HepG2 (cell line): ENCODE measurements at regions not wholly inside any gene's neighbourhood (a gene's known extent, or its start where the extent isn't known, plus 50 kb on each side); places are given as distances from the start of the nearest gene placed in this dataset.

Experiments used
- ATAC-seq: fragments of 200-7000 bp; cut with Tn5 transposase; 3 replicates; pipeline ENCODE4 v1.9.1; 2020; ENCODE audit warnings: mild to moderate bottlenecking, moderate library complexity
- BruUV-seq: library from RNA; stranded (reverse); fragments of 400-500 nt; replicated peaks from 2 replicates; lab custom pipeline; 2021; lab: Mats Ljungman, UMichigan
- CTCF ChIA-PET: fragments of 300-600 bp; formaldehyde crosslinking; extraction: SDS; loops from one replicate; lab custom pipeline; 2021; ENCODE audit warnings: low total read pairs, inconsistent platforms, low intra/inter-chr PET ratio; lab: Yijun Ruan, JAX
- POLR2A ChIA-PET: fragments of 350-600 bp; sonication (Branson Sonifier 250); formaldehyde crosslinking; loops from one replicate; lab custom pipeline; 2020; ENCODE audit warnings: antibody characterized with exemption, inconsistent platforms; lab: Yijun Ruan, JAX
- DNase-seq: peaks from one replicate; pipeline ENCODE4 v3.0.0-alpha.2; 2015; ENCODE audit warnings: low spot score
- FAIRE-seq: peaks from 3 replicates; lab custom pipeline; 2011; peaks lifted over from hg19 to GRCh38; lab: Jason Lieb, UNC
- H2AFZ ChIP-seq: one replicate; pipeline ENCODE4 v1.6.1; 2011; ENCODE audit warnings: low read length, inconsistent platforms
- H3K27ac ChIP-seq: fragments of 300-600 bp; 3 replicates; pipeline ENCODE4 v1.8.0; 2011; ENCODE audit warnings: mixed run types, mild to moderate bottlenecking, mixed read lengths, low read length, inconsistent platforms; ENCODE audit not compliant: insufficient read depth; ENCODE audit errors: extremely low read length
- H3K27me3 ChIP-seq, 2 experiments: fragments of 200-600 bp in 1 of 2; 2 replicates in 1 of 2; 3 replicates in 1 of 2; pipeline versions ENCODE4 v1.6.0 to v1.8.0; 2011; ENCODE audit warnings: low read length in 2 of 2, mild to moderate bottlenecking in 2 of 2, moderate library complexity in 2 of 2, inconsistent platforms in 1 of 2; ENCODE audit not compliant: insufficient read depth in 2 of 2, control insufficient read depth in 1 of 2
- H3K36me3 ChIP-seq, 2 experiments: fragments of 200-600 bp in 1 of 2; replicated peaks in 1 of 2; 2 replicates in 1 of 2; 3 replicates in 1 of 2; pipeline versions ENCODE4 v1.5.1 to v1.8.0; 2011; ENCODE audit warnings: low read length in 2 of 2, inconsistent platforms in 1 of 2; ENCODE audit not compliant: insufficient read depth in 2 of 2, control insufficient read depth in 1 of 2
- H3K4me1 ChIP-seq: 2 replicates; pipeline ENCODE4 v1.5.1; 2012; ENCODE audit warnings: low read length, inconsistent platforms; ENCODE audit not compliant: insufficient read depth
- H3K4me2 ChIP-seq: 2 replicates; pipeline ENCODE4 v1.6.0; 2011; ENCODE audit warnings: low read depth, low read length, inconsistent platforms
- H3K4me3 ChIP-seq, 3 experiments: fragments of 200-600 bp in 1 of 3; sonication (generic), shearing (Covaris generic) in 1 of 3; replicated peaks in 1 of 3; 2 replicates each; pipeline ENCODE4 v1.5.1; 2011 to 2016; ENCODE audit warnings: low read length in 3 of 3, inconsistent platforms in 2 of 3, low read depth in 2 of 3, mild to moderate bottlenecking in 2 of 3, control low read depth in 1 of 3, mixed read lengths in 1 of 3; ENCODE audit not compliant: insufficient read depth in 1 of 3
- H3K79me2 ChIP-seq: one replicate; pipeline ENCODE4 v1.6.1; 2011; ENCODE audit warnings: low read length, inconsistent platforms; ENCODE audit not compliant: insufficient read depth
- H3K9ac ChIP-seq: 2 replicates; pipeline ENCODE4 v1.6.0; 2011; ENCODE audit warnings: mild to moderate bottlenecking, low read depth, low read length, inconsistent platforms; ENCODE audit not compliant: insufficient read depth
- H3K9me3 ChIP-seq: 2 replicates; pipeline ENCODE4 v1.5.1; 2012; ENCODE audit warnings: mild to moderate bottlenecking, low read length
- H4K20me1 ChIP-seq: 2 replicates; pipeline ENCODE4 v1.6.0; 2011; ENCODE audit warnings: inconsistent platforms, mild to moderate bottlenecking, low read length, moderate library complexity; ENCODE audit not compliant: insufficient read depth
- FOXJ3 ChIP-seq: sonication (generic); formaldehyde crosslinking; IDR thresholded peaks from 2 replicates; pipeline ENCODE4 v1.4.0; 2020; ENCODE audit warnings: missing genetic modification reagents, mild to moderate bottlenecking, borderline replicate concordance
- GFI1 ChIP-seq: sonication (generic); formaldehyde crosslinking; IDR thresholded peaks from 2 replicates; pipeline ENCODE4 v1.5.0; 2020; ENCODE audit warnings: missing genetic modification reagents, mild to moderate bottlenecking, borderline replicate concordance
- HOXA3 ChIP-seq: sonication (generic); formaldehyde crosslinking; IDR thresholded peaks from 2 replicates; pipeline ENCODE4 v1.5.0; 2020; ENCODE audit warnings: missing genetic modification reagents
- SSRP1 ChIP-seq: IDR thresholded peaks from 2 replicates; pipeline ENCODE4 v1.6.1; 2016; ENCODE audit warnings: control low read depth
- ZFP82 ChIP-seq: sonication (generic); formaldehyde crosslinking; IDR thresholded peaks from 2 replicates; pipeline ENCODE4 v1.5.1; 2020; ENCODE audit warnings: mild to moderate bottlenecking, missing genetic modification reagents, borderline replicate concordance
- ZNF138 ChIP-seq: sonication (generic); formaldehyde crosslinking; IDR thresholded peaks from 2 replicates; pipeline ENCODE4 v1.5.0; 2020; ENCODE audit warnings: mild to moderate bottlenecking, low read depth, missing genetic modification reagents
- ZNF224 ChIP-seq: sonication (generic); formaldehyde crosslinking; IDR thresholded peaks from 2 replicates; pipeline ENCODE4 v1.5.0; 2020; ENCODE audit warnings: mild to moderate bottlenecking, missing genetic modification reagents
- ZNF350 ChIP-seq: sonication (generic); formaldehyde crosslinking; IDR thresholded peaks from 2 replicates; pipeline ENCODE4 v1.4.0; 2020; ENCODE audit warnings: mild to moderate bottlenecking, low read depth, missing genetic modification reagents, borderline replicate concordance
- ZNF354B ChIP-seq: sonication (generic); formaldehyde crosslinking; IDR thresholded peaks from 2 replicates; pipeline ENCODE4 v1.8.0; 2022; ENCODE audit warnings: mild to moderate bottlenecking, missing genetic modification reagents
- ZNF432 ChIP-seq: sonication (generic); formaldehyde crosslinking; IDR thresholded peaks from 2 replicates; pipeline ENCODE4 v1.5.0; 2020; ENCODE audit warnings: missing genetic modification reagents, mild to moderate bottlenecking, borderline replicate concordance
- ZNF552 ChIP-seq: sonication (generic); formaldehyde crosslinking; IDR thresholded peaks from 2 replicates; pipeline ENCODE4 v1.9.0; 2022; ENCODE audit warnings: missing genetic modification reagents, mild to moderate bottlenecking, borderline replicate concordance
- WGBS: methylation state at CpG from one replicate; pipeline ENCODE4 v1.1.6; 2017; ENCODE audit warnings: low lambda C conversion rate; 5-methylcytosine and 5-hydroxymethylcytosine counted together
- in situ Hi-C: cut with HindIII; loops from 2 replicates; pipeline ENCODE4 v1.10.0; 2017; ENCODE audit warnings: low pct_unique_long_range_greater_than_20kb; ENCODE audit not compliant: extremely low pct_ligation_motif_present
- intact Hi-C: fragments of 100-400 bp; cut with micrococcal nuclease; formaldehyde crosslinking; loops from one replicate; pipeline ENCODE4 v1.10.0; 2022; ENCODE audit not compliant: unreplicated experiment
- TF ChIP-seq, protein P1 (sequence below): IDR thresholded peaks from 2 replicates; pipeline ENCODE4 v1.6.1; 2016; ENCODE audit warnings: low read depth
- TF ChIP-seq, protein P2 (sequence below): sonication (generic); formaldehyde crosslinking; IDR thresholded peaks from 2 replicates; pipeline ENCODE4 v1.9.0; 2021; ENCODE audit warnings: missing genetic modification reagents, borderline replicate concordance

DNA sequence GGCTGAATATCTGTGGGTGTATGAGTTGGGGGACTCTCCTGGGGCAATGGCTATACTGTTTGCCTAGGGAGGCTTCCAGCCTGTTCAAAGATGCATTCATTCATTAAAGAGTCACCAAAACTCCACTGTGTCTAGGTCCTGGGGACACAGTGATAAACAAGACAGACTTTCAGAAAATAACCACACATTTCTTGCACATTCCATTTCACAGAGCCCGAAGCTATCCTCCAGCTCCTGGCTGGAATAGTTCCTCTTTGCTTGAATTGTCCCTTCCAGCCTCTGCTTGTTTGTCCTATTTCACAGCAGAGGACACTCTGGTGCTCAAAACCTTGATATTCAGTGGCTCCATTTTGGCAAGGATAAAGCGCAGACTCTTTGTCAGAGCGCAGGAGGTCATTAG, 61.7 kb upstream of the ITGA11 start:
- H3K9ac ChIP-seq: no peak overlapping the region
- H3K27me3 ChIP-seq: peaks cover 0 to 6% of the 10 kb centered on the region in 2 experiments; a peak in 2 of 5 replicates
- H3K4me3 ChIP-seq: no peak overlapping the region
- no peak overlapping the region for H2AFZ ChIP-seq
- no TSS peak for BruUV-seq
- TF ChIP-seq ZNF552 (CRISPR knock-in tag) (no peak), SSRP1 (no peak), HOXA3 (CRISPR knock-in tag) (no peak), ZNF350 (CRISPR knock-in tag) (no peak), ZNF138 (no peak), GFI1 (CRISPR knock-in tag) (no peak), FOXJ3 (CRISPR knock-in tag) (no peak), ZFP82 (CRISPR knock-in tag) (no peak), ZNF224 (CRISPR knock-in tag) (no peak), ZNF432 (CRISPR knock-in tag) (no peak), ZNF354B (no peak)
- TF ChIP-seq, protein P1, sequence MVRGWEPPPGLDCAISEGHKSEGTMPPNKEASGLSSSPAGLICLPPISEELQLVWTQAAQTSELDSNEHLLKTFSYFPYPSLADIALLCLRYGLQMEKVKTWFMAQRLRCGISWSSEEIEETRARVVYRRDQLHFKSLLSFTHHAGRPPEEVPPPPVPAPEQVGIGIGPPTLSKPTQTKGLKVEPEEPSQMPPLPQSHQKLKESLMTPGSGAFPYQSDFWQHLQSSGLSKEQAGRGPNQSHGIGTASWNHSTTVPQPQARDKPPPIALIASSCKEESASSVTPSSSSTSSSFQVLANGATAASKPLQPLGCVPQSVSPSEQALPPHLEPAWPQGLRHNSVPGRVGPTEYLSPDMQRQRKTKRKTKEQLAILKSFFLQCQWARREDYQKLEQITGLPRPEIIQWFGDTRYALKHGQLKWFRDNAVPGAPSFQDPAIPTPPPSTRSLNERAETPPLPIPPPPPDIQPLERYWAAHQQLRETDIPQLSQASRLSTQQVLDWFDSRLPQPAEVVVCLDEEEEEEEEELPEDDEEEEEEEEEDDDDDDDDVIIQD (CRISPR knock-in tag): no peak
- TF ChIP-seq, protein P2, sequence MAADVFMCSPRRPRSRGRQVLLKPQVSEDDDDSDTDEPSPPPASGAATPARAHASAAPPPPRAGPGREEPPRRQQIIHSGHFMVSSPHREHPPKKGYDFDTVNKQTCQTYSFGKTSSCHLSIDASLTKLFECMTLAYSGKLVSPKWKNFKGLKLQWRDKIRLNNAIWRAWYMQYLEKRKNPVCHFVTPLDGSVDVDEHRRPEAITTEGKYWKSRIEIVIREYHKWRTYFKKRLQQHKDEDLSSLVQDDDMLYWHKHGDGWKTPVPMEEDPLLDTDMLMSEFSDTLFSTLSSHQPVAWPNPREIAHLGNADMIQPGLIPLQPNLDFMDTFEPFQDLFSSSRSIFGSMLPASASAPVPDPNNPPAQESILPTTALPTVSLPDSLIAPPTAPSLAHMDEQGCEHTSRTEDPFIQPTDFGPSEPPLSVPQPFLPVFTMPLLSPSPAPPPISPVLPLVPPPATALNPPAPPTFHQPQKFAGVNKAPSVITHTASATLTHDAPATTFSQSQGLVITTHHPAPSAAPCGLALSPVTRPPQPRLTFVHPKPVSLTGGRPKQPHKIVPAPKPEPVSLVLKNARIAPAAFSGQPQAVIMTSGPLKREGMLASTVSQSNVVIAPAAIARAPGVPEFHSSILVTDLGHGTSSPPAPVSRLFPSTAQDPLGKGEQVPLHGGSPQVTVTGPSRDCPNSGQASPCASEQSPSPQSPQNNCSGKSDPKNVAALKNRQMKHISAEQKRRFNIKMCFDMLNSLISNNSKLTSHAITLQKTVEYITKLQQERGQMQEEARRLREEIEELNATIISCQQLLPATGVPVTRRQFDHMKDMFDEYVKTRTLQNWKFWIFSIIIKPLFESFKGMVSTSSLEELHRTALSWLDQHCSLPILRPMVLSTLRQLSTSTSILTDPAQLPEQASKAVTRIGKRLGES (CRISPR knock-in tag): no peak
- TF ChIP-seq, all 625 proteins: peak for 0
- no peaks in the 10 kb centered on the region for H3K79me2 ChIP-seq
- in situ Hi-C loops: no loop called here
- CTCF ChIA-PET: no interaction called here
- intact Hi-C loops: no loop called here
- no peaks in the 10 kb centered on the region for H3K9me3 ChIP-seq
- POLR2A ChIA-PET: no interaction called here
- FAIRE-seq (no peak), DNase-seq (no peak), ATAC-seq (no peak)
- no peaks in the 10 kb centered on the region for H4K20me1 ChIP-seq
- no peak overlapping the region for H3K27ac ChIP-seq
- H3K4me1 ChIP-seq: no peaks in the 10 kb centered on the region
- no peak overlapping the region for H3K4me2 ChIP-seq
- no peaks in the 10 kb centered on the region for H3K36me3 ChIP-seq
- 20% methylated on average over 3 of the region's 3 CpGs for WGBS
